ENCODE measurements at regions not wholly inside any gene's neighbourhood (a gene's known extent, or its start where the extent isn't known, plus 50 kb on each side); places are given as distances from the start of the nearest gene placed in this dataset.

GRCh38 chr13:99859178-99860177, 112.1 kb downstream of the ZIC5 start:
- TF ChIP-seq, protein P1, sequence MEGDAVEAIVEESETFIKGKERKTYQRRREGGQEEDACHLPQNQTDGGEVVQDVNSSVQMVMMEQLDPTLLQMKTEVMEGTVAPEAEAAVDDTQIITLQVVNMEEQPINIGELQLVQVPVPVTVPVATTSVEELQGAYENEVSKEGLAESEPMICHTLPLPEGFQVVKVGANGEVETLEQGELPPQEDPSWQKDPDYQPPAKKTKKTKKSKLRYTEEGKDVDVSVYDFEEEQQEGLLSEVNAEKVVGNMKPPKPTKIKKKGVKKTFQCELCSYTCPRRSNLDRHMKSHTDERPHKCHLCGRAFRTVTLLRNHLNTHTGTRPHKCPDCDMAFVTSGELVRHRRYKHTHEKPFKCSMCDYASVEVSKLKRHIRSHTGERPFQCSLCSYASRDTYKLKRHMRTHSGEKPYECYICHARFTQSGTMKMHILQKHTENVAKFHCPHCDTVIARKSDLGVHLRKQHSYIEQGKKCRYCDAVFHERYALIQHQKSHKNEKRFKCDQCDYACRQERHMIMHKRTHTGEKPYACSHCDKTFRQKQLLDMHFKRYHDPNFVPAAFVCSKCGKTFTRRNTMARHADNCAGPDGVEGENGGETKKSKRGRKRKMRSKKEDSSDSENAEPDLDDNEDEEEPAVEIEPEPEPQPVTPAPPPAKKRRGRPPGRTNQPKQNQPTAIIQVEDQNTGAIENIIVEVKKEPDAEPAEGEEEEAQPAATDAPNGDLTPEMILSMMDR (IDR thresholded peaks at IDR 0.05), result no peak
- TF ChIP-seq POLR2A (IDR thresholded peaks at IDR 0.05) (no peak), EP300 (IDR thresholded peaks at IDR 0.05) (no peak)
